CD4-positive, alpha-beta T cell treated with Interferon gamma for 1 hour (primary cell): ENCODE measurements at regions not wholly inside any gene's neighbourhood (a gene's known extent, or its start where the extent isn't known, plus 50 kb on each side); places are given as distances from the start of the nearest gene placed in this dataset.
"Not testable (repeated sequence)": the region's sequence is repeated elsewhere in the genome, so short reads cannot be mapped to it uniquely, and the experiment has no call there.

Experiments used
- DNase-seq: peaks from one replicate; pipeline ENCODE4 v3.0.0-alpha.2; 2020

DNA sequence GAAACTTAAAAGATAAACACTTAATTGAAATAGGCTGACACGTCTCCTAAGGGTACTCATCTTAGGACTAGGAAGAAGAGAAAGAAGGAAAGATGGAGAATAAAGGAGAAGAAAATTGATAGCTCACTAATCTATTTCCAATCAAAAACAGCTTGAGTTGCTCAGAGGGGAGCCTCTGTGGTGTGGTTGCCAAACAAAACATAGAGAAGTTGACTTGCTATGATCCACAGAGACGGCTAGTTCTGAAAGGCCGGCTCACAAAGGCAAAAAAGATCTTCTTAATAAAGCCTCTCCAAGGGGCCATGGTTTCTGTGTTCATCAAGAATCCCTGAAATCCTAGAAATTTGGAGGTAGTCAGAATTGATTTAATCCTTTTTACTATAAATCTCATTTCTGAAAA lies 644.1 kb downstream of the LMO4 start:
- no peak for DNase-seq

DNA sequence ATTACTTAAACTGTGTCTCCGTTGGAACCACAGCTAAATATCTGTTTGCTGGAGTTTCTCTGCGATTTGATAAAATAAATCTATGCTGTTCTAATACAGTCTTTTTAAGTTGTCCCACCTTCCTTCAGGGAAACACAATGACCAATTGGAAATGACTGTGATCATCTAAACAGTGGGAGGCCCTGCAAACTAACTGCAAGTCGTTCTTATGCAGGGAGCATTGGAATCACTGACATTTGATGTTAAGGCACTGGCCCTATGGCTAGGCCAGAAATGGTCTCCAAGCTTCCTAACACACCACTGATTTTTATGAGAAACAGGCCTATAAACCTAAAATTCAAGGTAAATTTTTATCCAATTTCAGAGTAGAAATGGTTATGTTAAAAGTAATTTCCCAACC lies 645.2 kb downstream of the LMO4 start:
- DNase-seq, result no peak

DNA sequence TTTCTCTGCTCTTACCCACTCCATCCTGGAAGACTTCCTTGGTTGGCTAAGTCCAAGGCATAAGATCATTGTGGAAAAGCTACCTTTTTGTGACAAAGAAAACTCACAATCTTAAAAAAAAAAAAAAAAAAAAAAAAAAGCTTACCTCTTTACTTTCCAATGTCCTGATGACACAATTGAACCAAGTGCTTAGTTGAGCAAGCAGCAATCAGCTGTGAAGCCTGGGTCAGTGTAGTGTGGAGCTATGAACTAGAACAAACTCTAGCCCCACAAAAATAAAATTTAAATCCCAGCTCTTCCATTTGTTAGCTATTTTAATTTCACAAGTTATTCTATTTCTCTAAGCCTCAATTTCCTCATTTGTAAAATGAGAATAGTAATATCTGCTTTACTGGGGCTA lies 647.6 kb downstream of the LMO4 start:
- no peak for DNase-seq

DNA sequence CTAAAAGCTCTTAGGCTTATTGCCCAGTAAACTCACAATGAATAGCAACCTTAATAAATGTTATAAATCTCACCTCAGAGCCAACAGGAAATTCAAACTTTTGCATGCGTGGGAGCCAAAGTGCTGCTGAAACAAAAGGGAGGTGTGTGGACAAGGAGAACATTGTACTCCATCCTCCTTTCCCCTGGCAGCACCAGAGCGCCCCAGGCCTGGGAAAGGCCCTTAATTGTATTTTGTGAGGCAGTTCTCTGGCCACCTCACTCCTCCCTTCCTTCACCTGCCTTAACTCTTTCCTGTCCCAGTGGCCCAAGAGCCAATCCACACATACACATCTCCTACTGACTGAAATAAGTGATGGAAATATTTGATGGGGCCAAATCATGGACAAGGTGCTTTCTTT lies 648.5 kb downstream of the LMO4 start:
- DNase-seq, result no peak

DNA sequence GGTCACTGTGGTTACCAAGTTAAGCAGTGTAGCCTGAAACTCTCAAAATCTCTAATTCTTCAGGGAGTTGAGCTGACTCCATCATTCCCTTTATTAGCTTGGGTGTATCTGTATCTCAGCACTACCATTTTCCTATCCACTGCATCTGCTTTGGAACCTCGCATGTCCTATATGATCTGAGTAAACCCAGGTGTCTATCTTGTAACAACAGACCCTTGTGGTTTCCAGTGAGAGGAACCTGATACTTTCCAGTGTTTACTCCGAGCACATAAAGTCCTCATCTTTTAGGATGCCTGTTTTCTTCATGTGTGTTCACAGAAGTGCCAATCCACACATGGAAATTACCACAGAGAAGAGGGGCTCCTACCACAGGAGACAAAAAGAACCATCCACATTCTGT lies 650.4 kb downstream of the LMO4 start:
- no peak for DNase-seq

DNA sequence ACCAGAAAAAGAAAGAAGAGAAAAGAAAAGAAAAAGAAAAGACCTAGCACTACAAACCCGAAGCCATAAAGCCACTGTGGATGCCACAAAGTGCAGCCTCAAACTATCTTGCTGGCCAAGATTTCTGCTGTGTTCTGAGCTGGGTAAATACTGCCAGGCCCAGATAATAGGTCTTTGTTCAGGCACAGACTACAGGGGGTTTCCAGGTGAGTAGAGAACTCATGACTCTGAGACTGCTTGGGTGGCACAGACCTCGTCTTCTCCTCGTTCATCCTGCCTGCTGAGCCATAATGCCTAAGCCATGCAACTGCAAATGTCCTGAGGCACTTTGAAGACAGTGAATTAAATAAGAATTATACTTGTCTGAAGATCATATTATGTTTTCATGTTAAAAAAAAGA lies 651.8 kb downstream of the LMO4 start:
- DNase-seq, result no peak

DNA sequence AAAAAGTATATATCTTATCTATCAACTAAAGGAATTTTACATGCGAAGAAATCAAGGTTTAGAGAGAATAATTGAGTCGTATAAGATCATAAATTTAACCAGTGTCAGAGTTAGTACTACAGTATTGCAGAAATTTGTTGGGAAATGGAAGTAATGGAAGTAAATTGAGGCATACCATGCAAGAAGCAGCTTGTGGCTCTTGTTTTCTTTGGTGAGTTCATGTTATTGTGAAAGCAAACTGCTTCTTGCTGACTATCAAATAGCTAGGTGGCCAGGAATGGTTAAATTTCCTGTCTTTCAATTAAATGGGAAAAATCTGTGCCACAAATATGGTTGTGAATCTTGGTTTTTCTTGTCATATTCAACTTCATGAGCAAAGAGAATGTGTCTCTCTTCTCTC lies 652.7 kb downstream of the LMO4 start:
- no peak for DNase-seq

DNA sequence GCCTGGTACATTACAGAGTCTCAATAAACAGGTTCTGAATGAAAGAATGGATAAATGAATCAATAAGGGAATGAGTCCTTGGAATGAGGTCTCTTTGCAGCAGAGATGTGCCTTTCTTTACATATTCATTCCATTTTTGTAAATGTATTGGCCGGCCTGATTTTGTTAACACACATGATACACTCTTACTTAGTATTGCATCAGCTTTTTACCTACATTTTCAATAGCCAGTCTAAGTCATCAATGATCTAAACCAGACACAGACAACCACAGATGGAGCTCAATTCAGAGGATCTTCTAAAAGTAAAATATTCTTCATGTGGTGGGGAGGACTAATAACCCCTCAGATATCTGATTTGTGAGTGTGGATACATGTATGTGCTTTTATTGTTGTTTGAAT lies 653.1 kb downstream of the LMO4 start:
- no peak for DNase-seq

DNA sequence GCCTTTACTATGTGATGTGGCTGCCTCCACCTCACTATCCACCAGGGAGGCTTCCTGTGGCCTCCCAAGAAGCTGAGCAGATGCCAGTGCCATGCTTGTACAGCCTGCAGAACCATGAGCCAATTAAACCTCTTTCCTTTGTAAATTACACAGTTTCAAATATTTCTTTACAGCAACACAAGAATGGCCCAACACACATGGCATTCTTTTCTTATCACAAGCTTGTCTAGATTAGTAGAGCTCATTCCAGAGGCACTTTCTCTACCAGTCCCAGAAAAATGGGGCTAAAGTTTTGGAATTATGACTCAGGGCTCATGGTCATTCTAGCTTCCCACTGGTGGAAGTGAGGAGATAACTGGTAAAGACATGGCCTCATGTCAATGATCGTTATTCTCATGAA lies 655.2 kb downstream of the LMO4 start:
- no peak for DNase-seq

DNA sequence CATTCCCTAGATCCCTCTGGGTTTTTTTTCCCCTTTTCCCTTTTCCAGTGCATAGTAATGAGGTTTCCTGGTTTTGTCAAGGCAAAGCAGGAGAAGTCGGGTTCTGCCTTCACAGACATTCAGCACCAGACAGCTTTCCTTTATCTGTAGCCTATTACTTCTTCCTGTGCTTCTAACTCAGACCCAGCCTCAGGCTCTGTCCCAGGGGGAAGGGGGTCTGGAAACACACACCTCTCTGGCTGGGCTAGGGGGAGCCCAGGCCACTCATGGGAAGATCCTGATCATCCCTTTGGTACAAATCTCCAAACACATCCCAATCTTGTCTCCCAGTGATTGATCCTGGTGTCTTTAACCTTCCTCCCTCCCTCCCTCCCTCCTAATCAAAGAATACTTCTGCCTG lies 656.4 kb downstream of the LMO4 start:
- DNase-seq, result no peak

DNA sequence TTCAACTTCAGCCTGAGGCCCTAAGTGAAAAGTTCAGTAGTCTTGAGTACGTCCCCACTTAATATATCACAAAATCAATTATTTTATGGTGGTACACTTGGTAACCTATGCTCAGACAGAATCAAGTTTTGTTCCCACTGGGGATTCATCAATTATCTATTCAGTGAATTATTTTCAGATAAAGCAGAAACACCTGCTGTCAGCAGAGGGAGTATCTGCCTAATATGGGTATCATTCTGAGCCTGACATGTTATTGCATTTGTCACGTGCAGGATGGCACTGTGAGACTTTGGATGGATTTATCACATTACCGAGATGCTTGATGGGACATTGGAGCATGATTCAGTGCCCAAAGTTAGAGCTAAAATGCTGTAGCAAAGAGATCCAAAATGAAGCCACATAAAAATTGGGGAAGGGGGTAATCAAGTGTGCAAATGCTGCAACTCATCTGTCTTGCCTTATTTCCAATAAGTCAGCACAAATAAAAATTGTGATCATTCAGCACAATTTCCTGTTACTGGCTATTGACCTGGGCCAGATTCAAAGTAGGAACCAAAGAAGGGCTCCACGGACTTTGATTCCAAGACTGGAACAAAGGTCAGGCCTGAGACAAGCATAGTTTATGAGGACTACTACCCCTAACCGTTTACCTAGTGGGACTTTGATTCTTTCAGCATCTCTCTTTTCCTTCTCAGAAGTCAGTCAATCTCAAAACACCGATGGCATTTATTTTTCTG lies 657.6 kb downstream of the LMO4 start:
- DNase-seq, result no peak

DNA sequence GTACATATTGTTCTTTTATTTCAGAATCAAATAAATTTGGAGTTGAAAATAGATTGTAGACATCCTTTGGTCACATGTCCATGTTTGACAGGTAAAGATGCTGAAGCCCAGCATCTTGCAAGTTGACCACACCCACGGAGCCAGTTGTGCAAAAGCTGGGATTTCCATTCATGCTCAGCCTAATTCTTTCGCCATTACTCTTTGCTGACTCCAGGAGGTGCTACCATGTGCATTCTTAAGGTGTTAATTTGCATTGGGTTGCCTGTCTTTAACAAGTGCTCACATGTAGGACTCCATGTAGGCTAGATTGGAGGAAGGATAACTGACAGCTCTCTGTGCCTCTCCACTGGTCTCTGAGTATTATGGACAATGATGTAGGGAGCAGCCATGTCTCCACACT lies 660.7 kb downstream of the LMO4 start:
- DNase-seq, result no peak

DNA sequence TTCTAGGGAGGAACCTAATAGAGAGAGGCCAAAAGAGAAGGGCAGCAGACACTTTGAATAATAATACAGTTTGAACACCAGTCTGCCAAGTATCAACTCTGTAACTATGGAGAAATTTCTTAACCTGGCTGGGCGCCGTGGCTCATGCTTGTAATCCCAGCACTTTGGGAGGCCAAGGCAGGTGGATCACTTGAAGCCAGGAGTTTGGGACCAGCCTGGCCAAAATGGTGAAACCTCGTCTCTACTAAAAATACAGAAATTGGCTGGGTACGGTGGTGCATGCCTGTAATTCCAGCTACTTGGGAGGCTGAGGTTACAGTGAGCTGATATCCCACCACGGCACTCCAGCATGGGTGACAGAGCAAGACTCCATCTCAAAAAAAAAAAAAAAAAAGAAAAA lies 663.9 kb downstream of the LMO4 start:
- not testable (repeated sequence) for DNase-seq

DNA sequence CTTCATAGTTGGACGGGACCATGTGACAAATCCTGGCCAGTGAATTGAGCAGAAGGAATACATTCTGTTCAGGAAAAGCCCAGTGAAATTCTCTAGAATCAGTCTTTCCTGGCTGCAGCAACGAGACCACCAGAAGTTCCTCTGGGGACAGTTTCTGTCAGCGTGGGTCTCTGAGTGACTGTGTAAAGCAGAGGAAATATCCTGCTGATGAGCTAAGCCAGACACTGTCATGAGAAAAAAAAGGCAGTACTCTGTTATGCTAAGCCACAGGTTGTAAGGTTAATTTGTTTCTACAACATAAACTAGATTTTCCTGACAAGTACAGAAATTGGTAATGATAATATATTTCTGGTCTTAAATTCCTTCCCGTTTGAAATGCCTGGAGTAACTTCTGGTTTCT lies 664.4 kb downstream of the LMO4 start:
- no peak for DNase-seq

DNA sequence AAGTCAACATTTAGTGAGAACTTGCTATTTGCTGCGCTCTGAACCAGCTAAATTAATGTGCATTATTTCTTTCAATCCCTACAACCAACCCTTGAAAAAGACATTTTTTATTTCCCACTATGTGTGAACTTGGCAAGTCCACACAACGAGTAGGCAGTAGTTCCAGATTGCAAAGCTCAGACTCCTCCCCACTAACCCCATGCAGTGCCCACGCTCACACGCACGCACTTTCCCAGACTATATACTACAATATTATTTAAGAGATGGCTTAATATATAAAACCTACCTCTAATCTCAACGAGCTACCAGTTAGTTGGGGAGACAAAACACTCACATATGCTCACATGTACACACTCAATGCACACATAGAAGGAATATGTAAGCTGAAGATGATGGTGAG lies 671.2 kb downstream of the LMO4 start:
- DNase-seq, result no peak

DNA sequence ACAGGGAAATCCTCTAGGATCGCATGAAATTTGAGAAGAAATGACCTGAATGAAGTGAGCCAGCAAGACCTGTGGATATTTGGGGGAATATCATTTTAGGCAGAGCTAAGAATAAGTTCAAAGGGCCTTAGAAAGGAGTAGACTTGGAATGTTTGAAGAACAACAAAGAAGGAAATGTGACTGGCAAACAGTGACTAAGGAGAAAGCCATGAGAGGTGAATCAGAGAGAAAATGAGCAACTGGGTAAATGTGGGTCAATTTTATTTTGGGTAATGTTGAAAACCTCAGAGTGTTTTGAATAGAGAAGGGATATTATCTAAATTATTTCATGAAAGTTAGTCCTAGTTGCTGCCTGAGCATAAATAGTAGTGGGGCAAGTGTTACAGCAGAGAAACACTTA lies 672.8 kb downstream of the LMO4 start:
- no peak for DNase-seq

DNA sequence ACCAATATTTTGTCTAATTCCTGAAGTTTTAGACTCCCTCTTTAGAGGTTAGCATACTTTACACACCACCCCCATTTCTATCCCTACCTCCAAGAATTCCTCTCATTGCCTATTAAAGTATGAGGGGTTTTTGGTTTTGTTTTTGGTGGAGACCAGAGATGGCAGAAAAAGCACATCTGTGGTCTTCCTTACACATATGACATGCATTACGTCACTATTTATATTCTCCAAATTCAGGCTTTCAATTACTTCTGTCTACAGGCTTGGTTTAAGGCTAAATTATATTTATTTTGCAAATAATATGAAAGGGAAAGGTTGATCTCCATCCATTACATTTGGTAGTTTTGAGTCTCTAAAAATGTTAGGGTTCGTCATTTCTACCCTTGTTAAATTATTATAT lies 674.6 kb downstream of the LMO4 start:
- no peak for DNase-seq

DNA sequence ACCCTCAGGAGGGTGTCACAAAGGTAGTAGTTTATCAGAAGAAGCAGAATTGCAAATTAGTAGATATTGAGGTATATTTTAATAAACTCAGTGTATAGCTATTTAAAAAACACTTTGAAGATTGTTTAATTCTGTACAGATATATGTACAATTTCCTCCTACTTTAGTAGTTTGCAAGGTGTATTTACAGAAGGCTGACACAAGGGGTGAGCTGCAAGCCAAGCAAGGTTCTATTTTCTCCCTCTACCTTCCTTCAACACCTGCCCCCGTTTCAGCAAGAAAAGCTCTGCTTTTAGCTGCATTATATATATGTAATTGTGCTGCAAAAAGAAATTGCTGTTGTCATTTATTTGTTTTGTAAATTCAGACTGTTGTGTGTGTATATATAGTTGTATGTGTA lies 674.2 kb upstream of the PKN2 start:
- DNase-seq, result no peak

DNA sequence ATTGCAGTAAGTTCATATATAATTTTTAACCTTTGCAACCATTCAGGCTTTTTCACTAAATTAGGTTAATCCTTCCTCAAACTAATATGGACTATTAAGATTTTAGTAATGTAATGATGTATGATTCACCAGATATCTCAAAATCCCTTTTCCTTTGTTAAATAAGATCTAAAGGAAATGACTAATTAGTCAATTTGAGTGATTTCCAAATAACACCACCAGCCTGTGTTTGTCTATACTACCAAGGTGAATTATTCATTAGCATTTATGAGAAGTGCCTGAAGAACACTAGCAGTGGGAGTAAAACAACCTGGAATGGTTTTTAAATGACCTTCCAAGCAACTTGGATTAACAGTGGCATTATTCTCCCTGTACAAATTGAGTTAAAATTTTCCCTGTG lies 670.6 kb upstream of the PKN2 start:
- DNase-seq, result no peak

DNA sequence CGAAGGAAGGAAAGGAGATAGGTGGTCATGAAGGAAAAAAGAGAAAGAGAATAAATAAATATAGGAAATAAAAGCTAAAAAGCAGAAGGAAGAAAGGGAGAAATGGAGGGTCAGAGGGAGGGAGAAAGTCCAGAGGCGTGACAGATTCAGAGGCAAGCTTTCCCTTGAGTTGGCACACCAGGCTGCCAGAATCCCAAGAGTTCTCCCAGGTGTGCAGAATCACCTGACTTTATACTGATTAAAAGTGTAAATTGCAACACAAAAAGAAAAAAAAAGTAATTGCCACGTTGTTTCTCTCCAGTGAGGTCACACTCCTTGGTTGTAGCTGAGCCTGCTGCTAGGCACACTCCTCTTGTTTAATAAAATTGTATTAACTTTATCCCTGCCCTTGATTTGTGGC lies 669.9 kb upstream of the PKN2 start:
- no peak for DNase-seq

DNA sequence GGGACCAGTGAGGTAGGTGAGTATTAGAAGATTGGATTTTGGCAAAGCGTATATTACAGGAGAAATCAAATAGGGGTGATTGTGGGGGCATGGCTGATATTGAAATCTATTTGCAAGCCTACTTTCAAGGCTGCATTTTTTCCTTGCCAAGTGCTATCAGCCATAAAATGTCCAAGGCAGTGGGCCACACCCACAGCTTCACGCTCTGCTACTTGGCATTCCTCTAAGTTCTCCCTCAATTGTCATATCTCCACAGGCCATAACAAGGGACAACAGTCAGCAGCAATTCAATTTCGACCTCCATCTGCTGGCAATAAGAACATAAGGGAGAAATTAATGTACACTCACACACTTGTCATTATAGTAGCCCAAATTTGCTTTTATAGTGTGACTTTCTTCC lies 667.1 kb upstream of the PKN2 start:
- DNase-seq, result no peak

DNA sequence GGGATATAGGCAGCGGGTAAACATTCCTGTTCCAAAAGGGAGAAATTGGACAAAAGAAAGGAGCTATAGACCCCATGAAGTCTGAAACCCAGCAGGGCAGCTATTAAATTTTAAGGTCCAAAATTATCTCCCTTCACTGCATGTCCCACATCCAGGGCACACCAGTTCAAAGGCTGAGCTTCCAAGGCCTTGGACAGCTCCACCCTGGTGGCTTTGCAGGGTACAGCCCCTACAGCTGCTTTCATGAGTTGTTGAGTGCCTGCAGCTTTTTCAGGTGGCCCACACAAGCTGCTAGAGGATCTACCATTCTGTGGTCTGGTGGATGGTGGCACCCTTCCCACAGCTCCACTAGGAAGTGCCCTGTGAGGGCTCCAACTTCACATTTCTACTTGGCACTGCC lies 662.5 kb upstream of the PKN2 start:
- no peak for DNase-seq

DNA sequence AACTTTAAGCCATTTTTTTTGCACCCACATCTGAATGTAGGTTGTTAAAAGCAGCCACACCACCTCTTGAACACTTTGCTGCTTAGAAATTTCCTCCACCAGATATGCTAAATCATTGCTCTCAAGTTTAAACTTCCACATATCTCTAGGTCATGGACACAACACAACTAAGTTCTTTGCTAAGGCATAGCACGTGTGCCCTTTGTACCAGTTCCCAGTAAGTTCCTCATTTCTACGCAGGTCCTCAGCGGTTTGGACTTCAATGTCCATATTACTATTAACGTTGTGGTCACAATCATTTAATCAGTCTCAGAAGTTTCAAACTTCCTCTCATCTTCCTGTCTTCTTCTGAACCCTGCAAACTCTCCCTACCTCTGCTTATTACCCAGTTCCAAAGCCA lies 661.6 kb upstream of the PKN2 start:
- no peak for DNase-seq

DNA sequence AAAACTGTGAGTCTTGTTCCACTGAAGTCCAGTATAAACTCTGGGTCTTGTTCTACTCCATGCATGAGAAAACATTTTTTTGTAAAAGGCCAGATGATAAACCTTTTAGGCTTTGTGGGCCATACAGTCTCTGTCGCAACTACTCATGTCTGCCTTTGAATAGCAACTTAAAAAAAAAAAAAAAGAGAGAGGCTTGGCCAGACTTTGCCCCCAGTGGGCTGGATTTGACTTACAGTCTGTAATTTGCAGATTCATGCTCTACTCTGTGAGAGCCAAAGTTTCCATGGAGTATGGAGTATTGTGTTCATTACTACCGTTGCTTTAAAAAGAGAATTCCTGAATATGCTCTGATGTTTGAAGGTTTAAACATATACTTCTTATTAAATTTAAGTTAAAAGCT lies 654.9 kb upstream of the PKN2 start:
- DNase-seq, result no peak

DNA sequence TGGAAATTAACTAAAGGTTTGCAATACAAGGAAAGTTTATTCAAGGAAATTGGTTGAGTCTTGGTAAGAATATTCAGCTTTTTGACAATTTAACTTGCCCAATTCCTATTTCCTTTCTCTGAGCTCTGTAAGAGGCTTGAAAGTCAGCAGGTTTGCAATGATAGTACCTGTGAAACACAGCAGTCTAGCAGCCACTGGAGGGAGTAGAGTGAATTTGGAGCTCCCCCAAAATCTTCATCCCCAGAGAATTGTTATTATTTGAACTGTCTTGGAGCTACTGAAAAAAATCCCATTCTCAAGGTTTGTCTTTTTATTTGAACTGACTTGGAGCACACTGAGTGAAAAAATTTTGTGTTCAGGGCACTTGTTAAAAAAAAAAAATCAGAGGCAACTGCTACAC lies 654.2 kb upstream of the PKN2 start:
- DNase-seq, result no peak

DNA sequence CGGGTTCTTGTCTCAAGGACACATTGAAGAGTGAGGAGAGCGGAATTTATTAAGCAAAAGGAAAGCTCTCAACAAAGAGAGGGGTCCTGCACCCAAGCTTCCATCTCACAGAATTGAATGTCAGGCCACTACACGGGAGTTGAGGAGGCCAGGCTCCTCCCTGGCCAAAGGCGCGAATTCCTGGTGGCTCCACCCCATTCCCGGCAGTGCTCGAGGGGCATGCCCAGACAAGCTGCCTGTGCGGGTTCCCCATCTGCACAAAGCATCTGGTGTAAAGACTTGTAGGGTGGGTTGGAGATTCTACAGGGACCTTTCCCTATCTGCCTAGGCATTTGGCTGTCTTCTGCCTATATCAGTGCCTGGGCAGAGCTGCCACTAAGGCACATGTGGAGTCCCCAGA lies 648.5 kb upstream of the PKN2 start:
- no peak for DNase-seq
